Vagina (tissue), 2 donors: ENCODE measurements at regions not wholly inside any gene's neighbourhood (a gene's known extent, or its start where the extent isn't known, plus 50 kb on each side); places are given as distances from the start of the nearest gene placed in this dataset.

ENCODE experiments used
- POLR2AphosphoS5 ChIP-seq, 2 donors: sonication (generic); formaldehyde crosslinking; IDR thresholded peaks; one replicate each; pipeline ENCODE4 v1.9.0; 2017; ENCODE audit warnings: antibody characterized with exemption in 2 of 2, mild to moderate bottlenecking in 2 of 2, low read depth in 1 of 2; ENCODE audit not compliant: insufficient read depth in 1 of 2
- TF ChIP-seq, protein P1 (sequence below), 3 experiments: fragments of 450-650 bp in 2 of 3; fragments of 200-600 bp in 1 of 3; sonication (generic) in 1 of 3; IDR thresholded peaks; one replicate each; pipeline ENCODE4 v1.5.1; 2017 to 2019; ENCODE audit warnings: antibody characterized with exemption in 3 of 3, mild to moderate bottlenecking in 2 of 3, moderate library complexity in 2 of 3

- TF ChIP-seq POLR2AphosphoS5 (IDR thresholded peaks at IDR 0.05; ENCODE audit: insufficient read depth in 1 of 2, low read depth in 1 of 2): no peak
- TF ChIP-seq, protein P1, sequence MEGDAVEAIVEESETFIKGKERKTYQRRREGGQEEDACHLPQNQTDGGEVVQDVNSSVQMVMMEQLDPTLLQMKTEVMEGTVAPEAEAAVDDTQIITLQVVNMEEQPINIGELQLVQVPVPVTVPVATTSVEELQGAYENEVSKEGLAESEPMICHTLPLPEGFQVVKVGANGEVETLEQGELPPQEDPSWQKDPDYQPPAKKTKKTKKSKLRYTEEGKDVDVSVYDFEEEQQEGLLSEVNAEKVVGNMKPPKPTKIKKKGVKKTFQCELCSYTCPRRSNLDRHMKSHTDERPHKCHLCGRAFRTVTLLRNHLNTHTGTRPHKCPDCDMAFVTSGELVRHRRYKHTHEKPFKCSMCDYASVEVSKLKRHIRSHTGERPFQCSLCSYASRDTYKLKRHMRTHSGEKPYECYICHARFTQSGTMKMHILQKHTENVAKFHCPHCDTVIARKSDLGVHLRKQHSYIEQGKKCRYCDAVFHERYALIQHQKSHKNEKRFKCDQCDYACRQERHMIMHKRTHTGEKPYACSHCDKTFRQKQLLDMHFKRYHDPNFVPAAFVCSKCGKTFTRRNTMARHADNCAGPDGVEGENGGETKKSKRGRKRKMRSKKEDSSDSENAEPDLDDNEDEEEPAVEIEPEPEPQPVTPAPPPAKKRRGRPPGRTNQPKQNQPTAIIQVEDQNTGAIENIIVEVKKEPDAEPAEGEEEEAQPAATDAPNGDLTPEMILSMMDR (IDR thresholded peaks at IDR 0.05): no peak
Observed at GRCh38 chr2:224190936-224191270, 151.8 kb upstream of the SERPINE2 start.
